ENCODE measurements at regions not wholly inside any gene's neighbourhood (a gene's known extent, or its start where the extent isn't known, plus 50 kb on each side); places are given as distances from the start of the nearest gene placed in this dataset.
A peak's percentile ranks its signal among the peaks of the same experiment; 100 is the strongest.

GRCh38 chr3:30142946-30143345 is 463.5 kb upstream of the TGFBR2 start:
- Histone ChIP-seq H4K20me1 (ENCODE audit: control insufficient read depth, extremely low read depth, insufficient read depth, low read length) (no peaks in the 10 kb centered on the region), H2AFZ (ENCODE audit: low read length) (no peak overlapping the region)
- DNase-seq (ENCODE audit: low read depth in 2 of 2), result no peak

GRCh38 chr3:30145281-30145680 is 461.1 kb upstream of the TGFBR2 start:
- Histone ChIP-seq H3K79me2 (ENCODE audit: control insufficient read depth, insufficient read depth, low read length) (no peaks in the 10 kb centered on the region), H3K36me3 (ENCODE audit: control insufficient read depth, insufficient read depth, low read length) (no peaks in the 10 kb centered on the region), H3K9ac (ENCODE audit: insufficient read depth, low read length) (no peak overlapping the region), H2AFZ (ENCODE audit: low read length) (no peak overlapping the region), H3K4me2 (ENCODE audit: extremely low read depth, insufficient read depth, low read length) (no peak overlapping the region), H3K27me3 (ENCODE audit: control insufficient read depth, insufficient read depth, low read length) (no peaks in the 10 kb centered on the region), H3K4me1 (ENCODE audit: control insufficient read depth, extremely low read depth, insufficient read depth, low read length) (no peaks in the 10 kb centered on the region), H3K9me3 (ENCODE audit: control insufficient read depth, insufficient read depth, low read depth, low read length) (no peaks in the 10 kb centered on the region), H3K27ac (ENCODE audit: insufficient read depth, low read length) (no peak overlapping the region), H4K20me1 (ENCODE audit: control insufficient read depth, extremely low read depth, insufficient read depth, low read length) (no peaks in the 10 kb centered on the region), H3K4me3 (replicated peaks in 1 of 4; ENCODE audit: control extremely low read depth in 1 of 4, insufficient read depth in 1 of 4, low read depth in 3 of 4, low read length in 4 of 4) (no peak overlapping the region)
- peak in 1 of 2 donors; percentile 15 for DNase-seq (ENCODE audit: low read depth in 2 of 2)
- TF ChIP-seq, protein P1, sequence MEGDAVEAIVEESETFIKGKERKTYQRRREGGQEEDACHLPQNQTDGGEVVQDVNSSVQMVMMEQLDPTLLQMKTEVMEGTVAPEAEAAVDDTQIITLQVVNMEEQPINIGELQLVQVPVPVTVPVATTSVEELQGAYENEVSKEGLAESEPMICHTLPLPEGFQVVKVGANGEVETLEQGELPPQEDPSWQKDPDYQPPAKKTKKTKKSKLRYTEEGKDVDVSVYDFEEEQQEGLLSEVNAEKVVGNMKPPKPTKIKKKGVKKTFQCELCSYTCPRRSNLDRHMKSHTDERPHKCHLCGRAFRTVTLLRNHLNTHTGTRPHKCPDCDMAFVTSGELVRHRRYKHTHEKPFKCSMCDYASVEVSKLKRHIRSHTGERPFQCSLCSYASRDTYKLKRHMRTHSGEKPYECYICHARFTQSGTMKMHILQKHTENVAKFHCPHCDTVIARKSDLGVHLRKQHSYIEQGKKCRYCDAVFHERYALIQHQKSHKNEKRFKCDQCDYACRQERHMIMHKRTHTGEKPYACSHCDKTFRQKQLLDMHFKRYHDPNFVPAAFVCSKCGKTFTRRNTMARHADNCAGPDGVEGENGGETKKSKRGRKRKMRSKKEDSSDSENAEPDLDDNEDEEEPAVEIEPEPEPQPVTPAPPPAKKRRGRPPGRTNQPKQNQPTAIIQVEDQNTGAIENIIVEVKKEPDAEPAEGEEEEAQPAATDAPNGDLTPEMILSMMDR (conservative IDR thresholded peaks at IDR 0.05 in 1 of 2, IDR thresholded peaks at IDR 0.05 in 1 of 2; ENCODE audit: low read depth in 1 of 2, low read length in 2 of 2), result no peak
- TF ChIP-seq EZH2 (IDR thresholded peaks at IDR 0.05; ENCODE audit: low read length, missing control alignments), result no peak

More at GRCh38 chr3:30142946-30143345, 463.5 kb upstream of the TGFBR2 start:
- no peak for TF ChIP-seq EZH2 (IDR thresholded peaks at IDR 0.05; ENCODE audit: low read length, missing control alignments)
- TF ChIP-seq, protein P1 (conservative IDR thresholded peaks at IDR 0.05 in 1 of 2, IDR thresholded peaks at IDR 0.05 in 1 of 2; ENCODE audit: low read depth in 1 of 2, low read length in 2 of 2), result no peak
- Histone ChIP-seq H3K36me3 (ENCODE audit: control insufficient read depth, insufficient read depth, low read length) (no peaks in the 10 kb centered on the region), H3K4me1 (ENCODE audit: control insufficient read depth, extremely low read depth, insufficient read depth, low read length) (no peaks in the 10 kb centered on the region), H3K4me2 (ENCODE audit: extremely low read depth, insufficient read depth, low read length) (no peak overlapping the region), H3K4me3 (replicated peaks in 1 of 4; ENCODE audit: control extremely low read depth in 1 of 4, insufficient read depth in 1 of 4, low read depth in 3 of 4, low read length in 4 of 4) (no peak overlapping the region), H3K27ac (ENCODE audit: insufficient read depth, low read length) (no peak overlapping the region), H3K27me3 (ENCODE audit: control insufficient read depth, insufficient read depth, low read length) (no peaks in the 10 kb centered on the region), H3K79me2 (ENCODE audit: control insufficient read depth, insufficient read depth, low read length) (no peaks in the 10 kb centered on the region), H3K9ac (ENCODE audit: insufficient read depth, low read length) (no peak overlapping the region), H3K9me3 (ENCODE audit: control insufficient read depth, insufficient read depth, low read depth, low read length) (no peaks in the 10 kb centered on the region)

DNA sequence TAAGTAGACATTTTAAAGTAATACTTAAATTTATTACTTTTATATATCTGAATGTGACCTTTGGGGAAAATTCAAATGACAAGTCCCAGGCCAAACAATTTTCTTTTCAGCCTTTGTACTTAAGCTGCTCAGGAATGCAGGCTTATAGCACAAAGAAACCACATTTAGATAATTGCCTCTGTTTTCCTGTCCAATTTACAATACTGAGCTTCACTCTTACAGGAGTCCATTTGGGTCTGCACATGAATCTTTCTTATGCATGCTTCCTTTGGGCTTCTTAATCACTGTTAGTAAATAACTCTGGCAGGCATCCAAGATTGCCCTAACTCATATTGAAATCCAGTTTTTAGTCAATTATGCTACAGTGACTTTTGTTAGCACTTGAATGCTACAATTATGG is 459.4 kb upstream of the TGFBR2 start:
- no peaks in the 10 kb centered on the region for H3K27me3 ChIP-seq (ENCODE audit: control insufficient read depth, insufficient read depth, low read length)
- H3K36me3 ChIP-seq (ENCODE audit: control insufficient read depth, insufficient read depth, low read length), result no peaks in the 10 kb centered on the region
- H3K79me2 ChIP-seq (ENCODE audit: control insufficient read depth, insufficient read depth, low read length), result no peaks in the 10 kb centered on the region
- no peaks in the 10 kb centered on the region for H3K4me1 ChIP-seq (ENCODE audit: control insufficient read depth, extremely low read depth, insufficient read depth, low read length)
- no peaks in the 10 kb centered on the region for H3K9me3 ChIP-seq (ENCODE audit: control insufficient read depth, insufficient read depth, low read depth, low read length)
- H3K9ac ChIP-seq (ENCODE audit: insufficient read depth, low read length), result no peak overlapping the region
- TF ChIP-seq, protein P1 (conservative IDR thresholded peaks at IDR 0.05 in 1 of 2, IDR thresholded peaks at IDR 0.05 in 1 of 2; ENCODE audit: low read depth in 1 of 2, low read length in 2 of 2), result no peak
- TF ChIP-seq EZH2 (IDR thresholded peaks at IDR 0.05; ENCODE audit: low read length, missing control alignments), result no peak
- H2AFZ ChIP-seq (ENCODE audit: low read length), result no peak overlapping the region
- no peak overlapping the region for H3K4me2 ChIP-seq (ENCODE audit: extremely low read depth, insufficient read depth, low read length)
- no peak overlapping the region for H3K27ac ChIP-seq (ENCODE audit: insufficient read depth, low read length)
- H4K20me1 ChIP-seq (ENCODE audit: control insufficient read depth, extremely low read depth, insufficient read depth, low read length), result no peaks in the 10 kb centered on the region
- DNase-seq (ENCODE audit: low read depth in 2 of 2), result peak in 1 of 2 donors; percentile 25
- H3K4me3 ChIP-seq (replicated peaks in 1 of 4; ENCODE audit: control extremely low read depth in 1 of 4, insufficient read depth in 1 of 4, low read depth in 3 of 4, low read length in 4 of 4), result no peak overlapping the region

Measured in fibroblast of lung (primary cell).